ENCODE measurements at regions not wholly inside any gene's neighbourhood (a gene's known extent, or its start where the extent isn't known, plus 50 kb on each side); places are given as distances from the start of the nearest gene placed in this dataset.
"Not testable (repeated sequence)": the region's sequence is repeated elsewhere in the genome, so short reads cannot be mapped to it uniquely, and the experiment has no call there.

DNA sequence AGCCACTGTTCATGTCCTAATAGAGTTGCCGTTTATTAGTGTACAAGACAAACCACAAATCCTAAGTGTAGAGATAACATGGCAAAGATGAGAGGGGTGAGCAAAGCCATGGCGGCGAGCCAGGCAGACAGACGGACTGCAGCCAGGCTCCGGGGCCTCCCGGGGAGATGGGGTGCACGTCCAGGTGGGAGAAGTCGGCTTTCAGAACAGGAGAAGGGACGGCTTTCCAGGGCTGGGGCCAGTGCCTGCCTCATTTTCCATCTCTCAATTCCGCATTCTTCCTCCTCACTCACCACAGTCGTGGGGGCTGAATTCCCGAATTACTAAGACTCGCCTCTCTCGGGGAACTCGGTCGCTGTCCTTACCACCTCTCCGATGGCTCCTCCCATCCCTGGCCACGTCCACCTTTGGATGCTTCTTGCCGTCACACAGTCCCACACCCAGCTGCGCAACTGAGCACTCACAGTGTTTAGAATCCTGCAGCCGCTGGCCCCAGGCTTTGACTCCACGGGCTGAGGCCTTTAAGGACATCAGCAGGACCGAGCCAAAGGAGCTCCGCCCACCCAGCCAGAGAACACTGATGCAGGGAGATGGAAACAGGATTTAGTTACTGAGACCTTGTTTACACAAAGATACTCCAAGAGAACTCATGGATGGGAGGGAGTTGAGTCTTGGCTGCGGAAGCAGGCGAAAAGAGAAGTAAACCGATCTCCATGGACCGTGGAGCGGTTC is 59.7 kb downstream of the RNF112 start:
- peak overlapping the region; percentile 52 for H3K4me3 ChIP-seq (ENCODE audit: low read depth, low read length)
- peak; percentile 91 for DNase-seq (ENCODE audit: low read depth)
- TF ChIP-seq, protein P1, sequence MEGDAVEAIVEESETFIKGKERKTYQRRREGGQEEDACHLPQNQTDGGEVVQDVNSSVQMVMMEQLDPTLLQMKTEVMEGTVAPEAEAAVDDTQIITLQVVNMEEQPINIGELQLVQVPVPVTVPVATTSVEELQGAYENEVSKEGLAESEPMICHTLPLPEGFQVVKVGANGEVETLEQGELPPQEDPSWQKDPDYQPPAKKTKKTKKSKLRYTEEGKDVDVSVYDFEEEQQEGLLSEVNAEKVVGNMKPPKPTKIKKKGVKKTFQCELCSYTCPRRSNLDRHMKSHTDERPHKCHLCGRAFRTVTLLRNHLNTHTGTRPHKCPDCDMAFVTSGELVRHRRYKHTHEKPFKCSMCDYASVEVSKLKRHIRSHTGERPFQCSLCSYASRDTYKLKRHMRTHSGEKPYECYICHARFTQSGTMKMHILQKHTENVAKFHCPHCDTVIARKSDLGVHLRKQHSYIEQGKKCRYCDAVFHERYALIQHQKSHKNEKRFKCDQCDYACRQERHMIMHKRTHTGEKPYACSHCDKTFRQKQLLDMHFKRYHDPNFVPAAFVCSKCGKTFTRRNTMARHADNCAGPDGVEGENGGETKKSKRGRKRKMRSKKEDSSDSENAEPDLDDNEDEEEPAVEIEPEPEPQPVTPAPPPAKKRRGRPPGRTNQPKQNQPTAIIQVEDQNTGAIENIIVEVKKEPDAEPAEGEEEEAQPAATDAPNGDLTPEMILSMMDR (IDR thresholded peaks at IDR 0.05; ENCODE audit: insufficient read depth, low read depth, low read length) = no peak

DNA sequence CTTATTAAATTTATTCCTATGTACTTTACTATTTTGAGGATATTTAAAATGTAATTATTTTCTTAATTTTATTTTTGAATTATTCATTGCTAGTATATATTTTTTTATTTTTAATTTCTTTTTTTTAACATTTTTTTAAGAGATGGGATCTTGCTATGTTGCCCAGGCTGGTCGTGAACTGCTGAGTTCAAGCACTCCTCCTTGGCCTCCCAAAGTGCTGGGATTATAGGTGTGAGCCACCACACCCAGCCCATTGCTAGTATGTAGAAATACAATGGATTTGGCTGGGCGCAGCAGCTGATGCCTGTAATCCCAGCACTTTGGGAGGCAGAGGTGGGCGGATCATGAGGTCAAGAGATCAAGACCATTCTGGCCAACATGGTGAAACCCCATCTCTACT is 59.2 kb upstream of the SLC47A1 start:
- DNase-seq (ENCODE audit: low read depth); H3K4me3 ChIP-seq (ENCODE audit: low read depth, low read length): not testable (repeated sequence)

DNA sequence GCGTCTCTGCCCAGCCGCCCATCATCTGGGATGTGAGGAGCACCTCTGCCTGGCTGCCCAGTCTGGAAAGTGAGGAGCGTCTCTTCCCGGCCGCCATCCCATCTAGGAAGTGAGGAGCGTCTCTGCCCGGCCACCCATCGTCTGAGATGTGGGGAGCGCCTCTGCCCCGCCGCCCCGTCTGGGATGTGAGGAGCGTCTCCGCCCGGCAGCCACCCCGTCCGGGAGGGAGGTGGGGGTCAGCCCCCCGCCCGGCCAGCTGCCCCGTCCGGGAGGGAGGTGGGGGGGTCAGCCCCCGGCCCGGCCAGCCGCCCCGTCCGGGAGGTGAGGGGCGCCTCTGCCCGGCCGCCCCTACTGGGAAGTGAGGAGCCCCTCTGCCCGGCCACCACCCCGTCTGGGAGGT is 57.9 kb upstream of the SLC47A1 start:
- not testable (repeated sequence) for H3K4me3 ChIP-seq (ENCODE audit: low read depth, low read length); DNase-seq (ENCODE audit: low read depth)

DNA sequence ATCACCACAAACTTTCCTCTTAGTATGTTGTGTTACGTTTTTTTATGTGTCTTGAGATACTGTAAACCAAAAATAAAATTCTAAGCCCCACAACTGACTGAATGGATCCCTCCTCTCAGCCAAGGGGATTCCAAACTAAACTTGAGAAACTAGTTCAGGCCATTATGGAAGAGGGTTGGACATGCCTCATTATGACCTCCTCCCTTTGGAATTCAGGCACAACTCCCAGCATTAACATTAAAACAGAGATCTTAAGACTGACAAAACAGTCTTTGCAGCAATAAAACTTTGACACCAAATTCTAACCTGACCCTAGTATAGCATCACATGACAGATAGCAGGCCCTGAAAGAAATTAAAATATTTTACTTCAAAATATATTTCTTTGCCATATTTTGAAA is 51.1 kb upstream of the SLC47A1 start:
- TF ChIP-seq, protein P1 (IDR thresholded peaks at IDR 0.05; ENCODE audit: insufficient read depth, low read depth, low read length) = no peak
- peak; percentile 82 for DNase-seq (ENCODE audit: low read depth)

More for the DNA sequence above, 51.1 kb upstream of the SLC47A1 start:
- no peak overlapping the region for H3K4me3 ChIP-seq (ENCODE audit: low read depth, low read length)

Measured in fibroblast of villous mesenchyme (primary cell).